PC-9 (cell line): ENCODE measurements at regions not wholly inside any gene's neighbourhood (a gene's known extent, or its start where the extent isn't known, plus 50 kb on each side); places are given as distances from the start of the nearest gene placed in this dataset.
"Not testable (repeated sequence)": the region's sequence is repeated elsewhere in the genome, so short reads cannot be mapped to it uniquely, and the experiment has no call there.

Source experiments
- BruUV-seq: library from RNA; stranded (reverse); fragments of 400-500 nt; replicated peaks from 2 replicates; lab custom pipeline; 2021; lab: Mats Ljungman, UMichigan
- CTCF ChIA-PET: fragments of 300-600 bp; sonication (Branson Sonifier 250); formaldehyde crosslinking; loops from one replicate; lab custom pipeline; 2022; ENCODE audit warnings: antibody characterized with exemption; lab: Charles Lee
- POLR2A ChIA-PET: fragments of 300-600 bp; sonication (Branson Sonifier 250); formaldehyde crosslinking; loops from one replicate; lab custom pipeline; 2022; ENCODE audit warnings: antibody characterized with exemption; ENCODE audit not compliant: unreplicated experiment; lab: Charles Lee
- DNase-seq, 2 experiments: peaks; one replicate each; pipeline versions ENCODE4 v3.0.0 to v3.0.0-alpha.2; 2015 to 2022; ENCODE audit warnings: mixed read lengths in 1 of 2
- H2AFZ ChIP-seq: fragments of 200-600 bp; sonication (generic); 2 replicates; pipeline ENCODE4 v1.8.1; 2017; ENCODE audit warnings: antibody characterized with exemption
- H3F3A ChIP-seq: fragments of 200-600 bp; sonication (generic); 2 replicates; pipeline ENCODE4 v1.8.1; 2017; ENCODE audit warnings: antibody characterized with exemption, mild to moderate bottlenecking, low read depth; ENCODE audit not compliant: insufficient read depth
- H3K27ac ChIP-seq: fragments of 200-600 bp; sonication (generic); 2 replicates; pipeline ENCODE4 v1.6.1; 2016; ENCODE audit warnings: mixed run types
- H3K27me3 ChIP-seq: fragments of 200-600 bp; sonication (generic); 2 replicates; pipeline ENCODE4 v1.6.1; 2016; ENCODE audit warnings: low read depth, mixed run types; ENCODE audit not compliant: insufficient read depth
- H3K36me3 ChIP-seq: fragments of 200-600 bp; sonication (generic); 2 replicates; pipeline ENCODE4 v1.6.1; 2016; ENCODE audit warnings: low read depth, mixed run types
- H3K4me1 ChIP-seq: fragments of 200-600 bp; sonication (generic); replicated peaks from 2 replicates; pipeline ENCODE4 v1.6.1; 2016; ENCODE audit warnings: mixed run types; ENCODE audit not compliant: insufficient read depth
- H3K4me2 ChIP-seq: fragments of 200-600 bp; sonication (generic); 2 replicates; pipeline ENCODE4 v1.6.1; 2017; ENCODE audit warnings: mixed run types
- H3K4me3 ChIP-seq: fragments of 200-600 bp; sonication (generic); 2 replicates; pipeline ENCODE4 v1.6.1; 2016; ENCODE audit warnings: mixed run types
- H3K79me2 ChIP-seq: fragments of 200-600 bp; sonication (generic); 2 replicates; pipeline ENCODE4 v1.6.1; 2017; ENCODE audit warnings: low read depth, mixed run types
- H3K9me2 ChIP-seq: fragments of 200-600 bp; sonication (generic); 2 replicates; pipeline ENCODE4 v1.8.1; 2017; ENCODE audit warnings: mild to moderate bottlenecking; ENCODE audit not compliant: insufficient read depth
- H3K9me3 ChIP-seq: fragments of 200-600 bp; sonication (generic); 2 replicates; pipeline ENCODE4 v1.8.1; 2016; ENCODE audit warnings: low read depth; ENCODE audit not compliant: insufficient read depth
- H4K20me1 ChIP-seq: fragments of 200-600 bp; sonication (generic); 2 replicates; pipeline ENCODE4 v1.8.1; 2017; ENCODE audit not compliant: insufficient read depth
- CTCF ChIP-seq: fragments of 200-600 bp; sonication (generic); conservative IDR thresholded peaks from 2 replicates; pipeline ENCODE4 v1.6.1; 2017; ENCODE audit warnings: mixed run types, antibody characterized with exemption, mild to moderate bottlenecking, moderate library complexity
- EZH2 ChIP-seq: fragments of 200-600 bp; sonication (generic); IDR thresholded peaks from 2 replicates; pipeline ENCODE4 v1.8.0; 2017; ENCODE audit warnings: antibody characterized with exemption, low read depth
- intact Hi-C: fragments of 100-400 bp; cut with micrococcal nuclease; formaldehyde crosslinking; loops from one replicate; pipeline ENCODE4 v1.10.0; 2022; ENCODE audit not compliant: unreplicated experiment

- BruUV-seq, result no TSS peak
Observed at GRCh38 chr5:168097876-168098653, 193.4 kb upstream of the WWC1 start.

GRCh38 chr5:168101352-168101751, 190.1 kb upstream of the WWC1 start:
- Histone ChIP-seq H3K4me2 (no peak overlapping the region), H3K4me1 (no peaks in the 10 kb centered on the region), H3K9me2 (no peaks in the 10 kb centered on the region), H3K79me2 (no peaks in the 10 kb centered on the region), H4K20me1 (no peaks in the 10 kb centered on the region), H3K27ac (no peak overlapping the region), H3K9me3 (no peaks in the 10 kb centered on the region), H3K36me3 (no peaks in the 10 kb centered on the region), H3K27me3 (peaks cover 84% of the 10 kb centered on the region), H2AFZ (no peak overlapping the region), H3F3A (no peaks in the 10 kb centered on the region), H3K4me3 (no peak overlapping the region)
- intact Hi-C loops, result no loop called here
- TF ChIP-seq CTCF (no peak), EZH2 (no peak)
- ChIA-PET POLR2A (no interaction called here), CTCF (no interaction called here)
- no peak for DNase-seq
- no TSS peak for BruUV-seq

More at GRCh38 chr5:168097876-168098653, 193.4 kb upstream of the WWC1 start:
- Histone ChIP-seq H3K4me2 (no peak overlapping the region), H2AFZ (no peak overlapping the region), H3K9me2 (no peaks in the 10 kb centered on the region), H3K27me3 (peaks cover 64% of the 10 kb centered on the region), H3K9me3 (no peaks in the 10 kb centered on the region), H4K20me1 (no peaks in the 10 kb centered on the region), H3K27ac (no peak overlapping the region), H3K4me3 (no peak overlapping the region), H3F3A (no peaks in the 10 kb centered on the region), H3K36me3 (no peaks in the 10 kb centered on the region), H3K4me1 (no peaks in the 10 kb centered on the region), H3K79me2 (no peaks in the 10 kb centered on the region)
- DNase-seq, result no peak
- ChIA-PET POLR2A (no interaction called here), CTCF (no interaction called here)
- intact Hi-C loops, result no loop called here
- TF ChIP-seq CTCF, result no peak
- no peak for TF ChIP-seq EZH2

- intact Hi-C loops, H3K36me3 ChIP-seq, H3K9me3 ChIP-seq, H3K79me2 ChIP-seq, H4K20me1 ChIP-seq, DNase-seq, H3K4me1 ChIP-seq, CTCF ChIA-PET, H3K9me2 ChIP-seq, H3F3A ChIP-seq, BruUV-seq, H3K27ac ChIP-seq, POLR2A ChIA-PET, H3K4me2 ChIP-seq, H2AFZ ChIP-seq, H3K4me3 ChIP-seq: not testable (repeated sequence)
- peaks cover 85% of the 10 kb centered on the region for H3K27me3 ChIP-seq
Observed at GRCh38 chr5:168103018-168103417, 188.4 kb upstream of the WWC1 start.

- Histone ChIP-seq H3K27ac (no peak overlapping the region), H3K9me2 (no peaks in the 10 kb centered on the region), H3K27me3 (peaks cover 85% of the 10 kb centered on the region), H3K4me2 (no peak overlapping the region), H4K20me1 (no peaks in the 10 kb centered on the region), H3K36me3 (no peaks in the 10 kb centered on the region), H3K79me2 (no peaks in the 10 kb centered on the region), H3K9me3 (no peaks in the 10 kb centered on the region), H3K4me3 (no peak overlapping the region), H3K4me1 (no peaks in the 10 kb centered on the region), H3F3A (no peaks in the 10 kb centered on the region), H2AFZ (no peak overlapping the region)
- no TSS peak for BruUV-seq
- ChIA-PET POLR2A (no interaction called here), CTCF (no interaction called here)
- intact Hi-C loops, result no loop called here
- DNase-seq, result no peak
- TF ChIP-seq EZH2, result no peak
- TF ChIP-seq CTCF, result no peak
Observed at GRCh38 chr5:168104350-168104749, 187.1 kb upstream of the WWC1 start.
